ENCODE measurements at regions not wholly inside any gene's neighbourhood (a gene's known extent, or its start where the extent isn't known, plus 50 kb on each side); places are given as distances from the start of the nearest gene placed in this dataset.

- ChIA-PET CTCF (no interaction called here), POLR2A (no interaction called here)
- DNase-seq (ENCODE audit: extremely low spot score): no peak
- TF ChIP-seq CTCF (IDR thresholded peaks at IDR 0.05; ENCODE audit: control extremely low read depth, extremely low read depth, low read depth, missing control alignments): no peak
Measured at GRCh38 chrX:18017411-18017810, 156.3 kb upstream of the RAI2 start.

DNA sequence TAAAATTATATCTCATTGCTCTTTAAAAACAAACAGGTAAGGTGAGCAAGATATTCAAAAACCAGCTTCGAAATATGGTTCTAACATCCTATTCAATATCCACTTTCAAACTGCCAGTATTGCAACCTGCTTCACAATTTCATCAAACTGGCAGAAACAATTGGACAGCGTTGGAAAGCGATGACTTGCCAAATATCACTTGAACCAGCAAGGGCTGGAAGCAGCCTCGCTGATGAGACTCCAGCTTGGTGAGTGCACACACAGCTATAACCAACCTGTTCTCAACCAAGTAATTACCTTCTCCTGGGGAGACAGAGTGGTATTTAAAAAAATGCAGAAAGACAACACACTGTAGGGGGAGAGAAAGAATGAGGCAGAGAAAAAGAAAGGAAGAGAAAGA, 155.8 kb upstream of the RAI2 start:
- ChIA-PET CTCF (interaction anchor here (0.8 kb wide), 1 partner anchor 10 kb away, joined by 3 read pairs; no protein-coding TSS in a partner anchor), POLR2A (no interaction called here)
- no peak for DNase-seq (ENCODE audit: extremely low spot score)
- no peak for TF ChIP-seq CTCF (IDR thresholded peaks at IDR 0.05; ENCODE audit: control extremely low read depth, extremely low read depth, low read depth, missing control alignments)

- POLR2A ChIA-PET: no interaction called here
Measured at GRCh38 chrX:18010253-18010652, 149.2 kb upstream of the RAI2 start.

DNA sequence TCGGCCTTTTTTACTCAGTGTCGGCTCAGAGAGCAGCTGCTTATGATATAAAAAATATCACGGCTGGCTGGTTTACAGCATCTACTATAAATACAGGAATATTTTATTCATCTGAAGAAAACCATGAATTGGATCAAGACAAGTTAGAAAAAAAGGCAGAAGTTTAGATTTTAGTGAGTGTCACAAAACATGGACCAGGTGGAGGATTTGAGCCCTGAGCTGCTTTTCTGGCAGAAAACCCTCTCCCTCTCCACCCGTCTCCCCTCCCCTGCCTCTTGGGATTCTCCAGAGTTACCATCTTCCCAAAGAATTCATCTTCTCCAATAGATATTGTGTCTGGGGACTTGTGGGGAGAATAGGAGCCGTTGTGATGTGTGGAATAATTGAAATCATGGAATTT, 142.8 kb upstream of the RAI2 start:
- no peak for DNase-seq (ENCODE audit: extremely low spot score)
- TF ChIP-seq CTCF (IDR thresholded peaks at IDR 0.05; ENCODE audit: control extremely low read depth, extremely low read depth, low read depth, missing control alignments): no peak
- POLR2A ChIA-PET: no interaction called here
- CTCF ChIA-PET: no interaction called here

More at GRCh38 chrX:18010253-18010652, 149.2 kb upstream of the RAI2 start:
- CTCF ChIA-PET: no interaction called here
- TF ChIP-seq CTCF (IDR thresholded peaks at IDR 0.05; ENCODE audit: control extremely low read depth, extremely low read depth, low read depth, missing control alignments): no peak
- DNase-seq (ENCODE audit: extremely low spot score): no peak

DNA sequence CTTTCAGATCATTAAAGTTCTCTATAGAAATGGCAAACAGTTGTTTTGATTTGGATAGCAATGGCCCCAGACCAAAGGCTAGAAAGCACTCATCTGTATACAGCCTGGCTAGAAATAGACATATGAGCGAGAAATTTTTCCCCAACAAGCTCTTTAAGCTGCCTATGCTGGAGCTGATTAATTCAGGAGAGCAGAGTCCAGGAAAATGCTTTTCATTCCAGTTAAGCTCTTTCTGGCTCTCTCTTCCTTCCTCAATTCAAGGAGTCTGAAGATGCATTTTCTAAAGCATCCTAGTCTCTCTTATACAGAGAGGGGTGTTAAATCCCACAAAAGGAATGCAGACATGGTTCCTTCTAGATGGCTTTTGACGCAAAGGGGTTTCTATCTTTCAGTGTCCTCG, 141.7 kb upstream of the RAI2 start:
- no peak for TF ChIP-seq CTCF (IDR thresholded peaks at IDR 0.05; ENCODE audit: control extremely low read depth, extremely low read depth, low read depth, missing control alignments)
- CTCF ChIA-PET: no interaction called here
- POLR2A ChIA-PET: no interaction called here
- no peak for DNase-seq (ENCODE audit: extremely low spot score)

GRCh38 chrX:17994429-17994828, 133.3 kb upstream of the RAI2 start:
- DNase-seq (ENCODE audit: extremely low spot score): no peak
- ChIA-PET POLR2A (no interaction called here), CTCF (no interaction called here)
- no peak for TF ChIP-seq CTCF (IDR thresholded peaks at IDR 0.05; ENCODE audit: control extremely low read depth, extremely low read depth, low read depth, missing control alignments)

- POLR2A ChIA-PET: no interaction called here
- no peak for DNase-seq (ENCODE audit: extremely low spot score)
- TF ChIP-seq CTCF (IDR thresholded peaks at IDR 0.05; ENCODE audit: control extremely low read depth, extremely low read depth, low read depth, missing control alignments): no peak
- CTCF ChIA-PET: no interaction called here
Measured at GRCh38 chrX:17993062-17993461, 132.0 kb upstream of the RAI2 start.
